Neutrophil (primary cell): ENCODE measurements at regions not wholly inside any gene's neighbourhood (a gene's known extent, or its start where the extent isn't known, plus 50 kb on each side); places are given as distances from the start of the nearest gene placed in this dataset.

ENCODE experiments used
- H3K27ac ChIP-seq: fragments of 200-600 bp; sonication (generic); 2 replicates; pipeline ENCODE4 v1.5.1; 2016; ENCODE audit warnings: mild to moderate bottlenecking, moderate library complexity
- H3K27me3 ChIP-seq: fragments of 200-600 bp; sonication (generic); 2 replicates; pipeline ENCODE4 v1.6.0; 2016; ENCODE audit warnings: mild to moderate bottlenecking
- H3K36me3 ChIP-seq: fragments of 200-600 bp; sonication (generic); 2 replicates; pipeline ENCODE4 v1.5.1; 2017
- H3K4me1 ChIP-seq, 2 experiments: fragments of 200-600 bp in 1 of 2; sonication (generic) in 1 of 2; 1 replicate in 1 of 2; 2 replicates in 1 of 2; pipeline versions ENCODE4 v1.5.1 to v1.6.1; 2013 to 2016; ENCODE audit warnings: low read depth in 1 of 2, low read length in 1 of 2, mild to moderate bottlenecking in 1 of 2, moderate library complexity in 1 of 2; ENCODE audit not compliant: control insufficient read depth in 1 of 2, insufficient read depth in 1 of 2
- H3K4me3 ChIP-seq, 2 experiments: fragments of 200-600 bp in 1 of 2; sonication (generic) in 1 of 2; 1 replicate in 1 of 2; 2 replicates in 1 of 2; pipeline ENCODE4 v1.5.1; 2013 to 2016; ENCODE audit warnings: low read depth in 1 of 2, low read length in 1 of 2, mild to moderate bottlenecking in 1 of 2, moderate library complexity in 1 of 2
- H3K9me3 ChIP-seq: fragments of 200-600 bp; sonication (generic); 2 replicates; pipeline ENCODE4 v1.5.1; 2016
- TF ChIP-seq, protein P1 (sequence below): fragments of 200-600 bp; sonication (generic); IDR thresholded peaks from 2 replicates; pipeline ENCODE4 v1.5.1; 2016; ENCODE audit warnings: antibody characterized with exemption

DNA sequence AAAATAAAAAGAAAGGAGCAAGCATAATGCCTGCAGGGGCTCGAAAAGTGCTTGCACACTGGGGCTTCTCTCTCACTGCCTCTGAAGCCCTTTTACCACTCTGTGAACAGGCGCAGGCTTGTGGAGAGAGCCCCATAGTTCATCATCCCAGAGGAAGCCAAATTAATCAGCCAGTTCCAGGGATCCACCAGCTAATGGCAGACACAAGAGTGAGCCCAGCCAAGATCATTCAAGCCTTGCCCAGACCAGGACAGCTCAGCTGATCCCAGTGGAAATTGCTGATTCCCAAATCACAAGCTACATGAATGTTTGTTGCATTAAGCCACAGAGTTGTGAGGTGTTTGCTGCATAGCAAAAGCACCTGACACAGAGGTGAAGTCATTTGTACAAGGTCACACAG is 135.3 kb downstream of the CHST1 start:
- H3K27me3 ChIP-seq = peaks cover 4% of the 10 kb centered on the region
- no peaks in the 10 kb centered on the region for H3K36me3 ChIP-seq
- H3K4me1 ChIP-seq = no peaks in the 10 kb centered on the region
- H3K4me3 ChIP-seq = no peak overlapping the region
- H3K9me3 ChIP-seq = no peaks in the 10 kb centered on the region
- H3K27ac ChIP-seq = no peak overlapping the region
- TF ChIP-seq, protein P1, sequence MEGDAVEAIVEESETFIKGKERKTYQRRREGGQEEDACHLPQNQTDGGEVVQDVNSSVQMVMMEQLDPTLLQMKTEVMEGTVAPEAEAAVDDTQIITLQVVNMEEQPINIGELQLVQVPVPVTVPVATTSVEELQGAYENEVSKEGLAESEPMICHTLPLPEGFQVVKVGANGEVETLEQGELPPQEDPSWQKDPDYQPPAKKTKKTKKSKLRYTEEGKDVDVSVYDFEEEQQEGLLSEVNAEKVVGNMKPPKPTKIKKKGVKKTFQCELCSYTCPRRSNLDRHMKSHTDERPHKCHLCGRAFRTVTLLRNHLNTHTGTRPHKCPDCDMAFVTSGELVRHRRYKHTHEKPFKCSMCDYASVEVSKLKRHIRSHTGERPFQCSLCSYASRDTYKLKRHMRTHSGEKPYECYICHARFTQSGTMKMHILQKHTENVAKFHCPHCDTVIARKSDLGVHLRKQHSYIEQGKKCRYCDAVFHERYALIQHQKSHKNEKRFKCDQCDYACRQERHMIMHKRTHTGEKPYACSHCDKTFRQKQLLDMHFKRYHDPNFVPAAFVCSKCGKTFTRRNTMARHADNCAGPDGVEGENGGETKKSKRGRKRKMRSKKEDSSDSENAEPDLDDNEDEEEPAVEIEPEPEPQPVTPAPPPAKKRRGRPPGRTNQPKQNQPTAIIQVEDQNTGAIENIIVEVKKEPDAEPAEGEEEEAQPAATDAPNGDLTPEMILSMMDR = no peak

DNA sequence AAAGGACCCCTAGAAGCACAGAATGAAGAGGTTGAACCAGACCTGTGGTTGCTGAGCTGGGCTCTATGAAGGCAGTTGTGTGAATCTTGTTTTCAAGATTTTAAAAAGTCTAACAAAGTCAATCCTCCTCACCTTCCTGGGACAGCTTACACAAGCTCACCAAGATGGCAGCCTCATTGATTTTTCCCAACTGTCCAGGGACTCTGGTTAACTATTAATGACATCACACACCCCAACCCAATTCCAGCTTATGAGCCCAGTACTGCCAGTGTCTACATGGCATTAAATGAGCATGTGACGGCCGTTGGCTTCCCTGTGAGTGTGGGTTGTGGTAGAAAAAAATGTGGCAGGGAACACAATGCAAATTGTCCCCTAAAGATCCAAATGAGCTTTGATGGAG is 137.0 kb downstream of the CHST1 start:
- Histone ChIP-seq H3K9me3 (no peaks in the 10 kb centered on the region), H3K36me3 (no peaks in the 10 kb centered on the region), H3K27ac (no peak overlapping the region), H3K4me1 (no peaks in the 10 kb centered on the region), H3K27me3 (no peaks in the 10 kb centered on the region), H3K4me3 (no peak overlapping the region)
- TF ChIP-seq, protein P1 = no peak

DNA sequence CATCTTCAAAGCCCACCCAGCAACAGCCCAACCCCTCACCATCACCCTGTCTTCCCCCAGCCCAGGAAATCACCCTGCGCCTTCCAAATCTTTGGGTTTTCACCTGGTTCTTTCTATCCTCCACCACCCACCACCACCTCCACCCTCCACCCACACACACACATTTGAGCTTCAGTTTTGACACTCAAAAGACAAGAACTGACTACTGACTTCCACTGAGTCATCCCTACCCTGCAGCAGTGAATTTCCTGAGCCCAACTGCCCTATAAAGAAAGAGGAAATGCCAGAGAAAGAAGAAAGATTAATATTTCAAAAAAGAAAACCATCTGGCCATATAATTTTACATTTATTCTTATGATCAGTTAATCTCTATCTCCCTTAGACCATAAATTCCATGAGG is 137.5 kb downstream of the CHST1 start:
- H3K9me3 ChIP-seq = peaks cover 4% of the 10 kb centered on the region
- H3K36me3 ChIP-seq = no peaks in the 10 kb centered on the region
- H3K4me1 ChIP-seq = no peaks in the 10 kb centered on the region
- no peaks in the 10 kb centered on the region for H3K27me3 ChIP-seq
- TF ChIP-seq, protein P1 = no peak
- no peak overlapping the region for H3K4me3 ChIP-seq
- H3K27ac ChIP-seq = no peak overlapping the region

DNA sequence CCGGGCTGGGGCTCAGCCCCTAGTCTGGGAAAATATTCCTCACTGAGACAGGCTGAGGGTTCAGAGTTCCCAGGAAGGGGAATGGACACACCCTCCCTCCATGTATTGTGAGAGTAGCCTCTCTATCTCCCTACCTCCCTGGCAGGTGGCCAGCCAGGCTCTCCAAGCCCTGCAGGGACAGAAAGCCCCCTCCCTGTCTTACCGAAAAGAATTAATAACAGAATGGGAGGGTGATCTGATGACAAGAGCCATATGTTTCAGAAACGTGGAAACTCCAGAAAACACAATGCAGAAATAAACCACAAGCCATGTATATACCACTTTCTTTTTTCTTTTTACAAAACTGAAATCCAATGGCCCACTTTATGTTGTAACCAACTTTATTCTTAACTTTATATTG is 140.0 kb downstream of the CHST1 start:
- Histone ChIP-seq H3K4me3 (no peak overlapping the region), H3K36me3 (no peaks in the 10 kb centered on the region), H3K27me3 (no peaks in the 10 kb centered on the region), H3K27ac (no peak overlapping the region), H3K9me3 (peaks cover 5% of the 10 kb centered on the region), H3K4me1 (no peaks in the 10 kb centered on the region)
- TF ChIP-seq, protein P1 = no peak

DNA sequence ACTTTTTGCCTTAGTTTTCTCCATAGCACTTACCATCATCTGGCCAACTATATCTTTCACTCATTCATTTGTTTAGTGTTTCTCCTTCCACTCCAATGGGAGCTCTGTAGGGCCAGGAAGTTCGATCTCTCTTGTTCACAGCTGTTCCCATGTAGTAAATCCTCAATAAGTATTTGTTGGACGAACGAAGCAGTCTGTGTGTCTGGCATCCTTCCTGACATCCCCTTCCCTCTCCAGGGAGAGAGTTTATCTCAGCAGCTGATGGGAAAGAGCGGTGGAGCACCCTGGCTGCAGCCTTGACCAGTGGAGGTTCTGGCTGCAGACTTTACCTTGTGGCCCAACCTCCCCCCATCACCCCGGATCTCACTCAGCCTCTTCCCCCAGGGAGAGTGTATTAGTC is 141.7 kb downstream of the CHST1 start:
- Histone ChIP-seq H3K4me3 (no peak overlapping the region), H3K27ac (no peak overlapping the region), H3K27me3 (no peaks in the 10 kb centered on the region), H3K9me3 (peaks cover 5% of the 10 kb centered on the region), H3K36me3 (no peaks in the 10 kb centered on the region), H3K4me1 (peaks cover 5 to 13% of the 10 kb centered on the region in 2 experiments)
- TF ChIP-seq, protein P1 = no peak
